K562 (cell line): ENCODE measurements at regions not wholly inside any gene's neighbourhood (a gene's known extent, or its start where the extent isn't known, plus 50 kb on each side); places are given as distances from the start of the nearest gene placed in this dataset.

ENCODE experiments used
- ATF4 ChIP-seq: fragments of 450-650 bp; formaldehyde crosslinking; IDR thresholded peaks from 2 replicates; pipeline ENCODE4 v1.4.0; 2022; ENCODE audit warnings: mild to moderate bottlenecking, moderate library complexity
- ETS1 ChIP-seq: conservative IDR thresholded peaks from 2 replicates; pipeline ENCODE4 v1.6.1; 2011; ENCODE audit warnings: low read depth, mild to moderate bottlenecking, low read length; ENCODE audit not compliant: control insufficient read depth
- FOXP1 ChIP-seq: sonication (generic); formaldehyde crosslinking; IDR thresholded peaks from 2 replicates; pipeline ENCODE4 v1.8.0; 2022; ENCODE audit warnings: mild to moderate bottlenecking, missing genetic modification reagents
- GATA2 ChIP-seq: sonication (generic); formaldehyde crosslinking; IDR thresholded peaks from 2 replicates; pipeline ENCODE4 v1.4.0; 2020; ENCODE audit warnings: mild to moderate bottlenecking, missing genetic modification reagents
- ID3 ChIP-seq, 2 experiments: fragments of 250-450 bp in 1 of 2; fragments of 450-650 bp in 1 of 2; sonication (Bioruptor Pico) in 1 of 2; IDR thresholded peaks; 2 replicates each; pipeline versions ENCODE4 v1.6.1 to v1.8.0; 2016 to 2021; ENCODE audit warnings: mild to moderate bottlenecking in 2 of 2, moderate library complexity in 2 of 2, missing compliant biosample characterization in 1 of 2, missing genetic modification characterization in 1 of 2
- MTF1 ChIP-seq: fragments of 250-450 bp; sonication (Bioruptor Pico); IDR thresholded peaks from 2 replicates; pipeline ENCODE4 v1.9.0; 2021; ENCODE audit warnings: moderate library complexity, mild to moderate bottlenecking, inconsistent platforms, borderline replicate concordance
- POLR2AphosphoS2 ChIP-seq: IDR thresholded peaks from 2 replicates; pipeline ENCODE4 v1.6.1; 2012; ENCODE audit warnings: low read length, improper control_type of control experiment
- ZNF121 ChIP-seq: sonication (generic); formaldehyde crosslinking; conservative IDR thresholded peaks from 2 replicates; pipeline ENCODE4 v1.8.0; 2022; ENCODE audit warnings: missing genetic modification reagents
- ZNF212 ChIP-seq: fragments of 450-650 bp; formaldehyde crosslinking; IDR thresholded peaks from 2 replicates; pipeline ENCODE4 v1.4.0; 2020; ENCODE audit warnings: mild to moderate bottlenecking
- TF ChIP-seq, protein P1 (sequence below), 3 experiments: IDR thresholded peaks in 2 of 3; conservative IDR thresholded peaks in 1 of 3; 2 replicates each; pipeline ENCODE4 v1.5.1; 2011 to 2012; ENCODE audit warnings: low read length in 3 of 3, mild to moderate bottlenecking in 3 of 3, control low read depth in 2 of 3, improper control_type of control experiment in 1 of 3, inconsistent platforms in 1 of 3, low read depth in 1 of 3, mixed read lengths in 1 of 3, moderate library complexity in 1 of 3; ENCODE audit not compliant: insufficient read depth in 2 of 3
- TF ChIP-seq, protein P2 (sequence below), 2 experiments: fragments of 450-650 bp; formaldehyde crosslinking in 1 of 2; IDR thresholded peaks; 2 replicates each; pipeline versions ENCODE4 v1.4.0 to v1.6.1; 2014 to 2020; ENCODE audit warnings: mild to moderate bottlenecking in 2 of 2, borderline replicate concordance in 1 of 2, low read depth in 1 of 2

- TF ChIP-seq ZNF121 (no peak), POLR2AphosphoS2 (no peak), ATF4 (CRISPR knock-in tag) (no peak), FOXP1 (CRISPR knock-in tag) (no peak), MTF1 (no peak), ZNF212 (CRISPR knock-in tag) (no peak), GATA2 (no peak), ID3 (CRISPR knock-in tag; IDR thresholded peaks at IDR 0.05) (no peak), ID3 (tag; IDR thresholded peaks at IDR 0.05) (no peak), ETS1 (no peak)
- TF ChIP-seq, protein P1, sequence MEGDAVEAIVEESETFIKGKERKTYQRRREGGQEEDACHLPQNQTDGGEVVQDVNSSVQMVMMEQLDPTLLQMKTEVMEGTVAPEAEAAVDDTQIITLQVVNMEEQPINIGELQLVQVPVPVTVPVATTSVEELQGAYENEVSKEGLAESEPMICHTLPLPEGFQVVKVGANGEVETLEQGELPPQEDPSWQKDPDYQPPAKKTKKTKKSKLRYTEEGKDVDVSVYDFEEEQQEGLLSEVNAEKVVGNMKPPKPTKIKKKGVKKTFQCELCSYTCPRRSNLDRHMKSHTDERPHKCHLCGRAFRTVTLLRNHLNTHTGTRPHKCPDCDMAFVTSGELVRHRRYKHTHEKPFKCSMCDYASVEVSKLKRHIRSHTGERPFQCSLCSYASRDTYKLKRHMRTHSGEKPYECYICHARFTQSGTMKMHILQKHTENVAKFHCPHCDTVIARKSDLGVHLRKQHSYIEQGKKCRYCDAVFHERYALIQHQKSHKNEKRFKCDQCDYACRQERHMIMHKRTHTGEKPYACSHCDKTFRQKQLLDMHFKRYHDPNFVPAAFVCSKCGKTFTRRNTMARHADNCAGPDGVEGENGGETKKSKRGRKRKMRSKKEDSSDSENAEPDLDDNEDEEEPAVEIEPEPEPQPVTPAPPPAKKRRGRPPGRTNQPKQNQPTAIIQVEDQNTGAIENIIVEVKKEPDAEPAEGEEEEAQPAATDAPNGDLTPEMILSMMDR (IDR thresholded peaks at IDR 0.05 in 2 of 3, conservative IDR thresholded peaks at IDR 0.05 in 1 of 3; ENCODE audit: insufficient read depth in 2 of 3, low read depth in 1 of 3, low read length in 3 of 3): no peak
- TF ChIP-seq, protein P2, sequence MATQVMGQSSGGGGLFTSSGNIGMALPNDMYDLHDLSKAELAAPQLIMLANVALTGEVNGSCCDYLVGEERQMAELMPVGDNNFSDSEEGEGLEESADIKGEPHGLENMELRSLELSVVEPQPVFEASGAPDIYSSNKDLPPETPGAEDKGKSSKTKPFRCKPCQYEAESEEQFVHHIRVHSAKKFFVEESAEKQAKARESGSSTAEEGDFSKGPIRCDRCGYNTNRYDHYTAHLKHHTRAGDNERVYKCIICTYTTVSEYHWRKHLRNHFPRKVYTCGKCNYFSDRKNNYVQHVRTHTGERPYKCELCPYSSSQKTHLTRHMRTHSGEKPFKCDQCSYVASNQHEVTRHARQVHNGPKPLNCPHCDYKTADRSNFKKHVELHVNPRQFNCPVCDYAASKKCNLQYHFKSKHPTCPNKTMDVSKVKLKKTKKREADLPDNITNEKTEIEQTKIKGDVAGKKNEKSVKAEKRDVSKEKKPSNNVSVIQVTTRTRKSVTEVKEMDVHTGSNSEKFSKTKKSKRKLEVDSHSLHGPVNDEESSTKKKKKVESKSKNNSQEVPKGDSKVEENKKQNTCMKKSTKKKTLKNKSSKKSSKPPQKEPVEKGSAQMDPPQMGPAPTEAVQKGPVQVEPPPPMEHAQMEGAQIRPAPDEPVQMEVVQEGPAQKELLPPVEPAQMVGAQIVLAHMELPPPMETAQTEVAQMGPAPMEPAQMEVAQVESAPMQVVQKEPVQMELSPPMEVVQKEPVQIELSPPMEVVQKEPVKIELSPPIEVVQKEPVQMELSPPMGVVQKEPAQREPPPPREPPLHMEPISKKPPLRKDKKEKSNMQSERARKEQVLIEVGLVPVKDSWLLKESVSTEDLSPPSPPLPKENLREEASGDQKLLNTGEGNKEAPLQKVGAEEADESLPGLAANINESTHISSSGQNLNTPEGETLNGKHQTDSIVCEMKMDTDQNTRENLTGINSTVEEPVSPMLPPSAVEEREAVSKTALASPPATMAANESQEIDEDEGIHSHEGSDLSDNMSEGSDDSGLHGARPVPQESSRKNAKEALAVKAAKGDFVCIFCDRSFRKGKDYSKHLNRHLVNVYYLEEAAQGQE (IDR thresholded peaks at IDR 0.05; ENCODE audit: borderline replicate concordance): no peak
- TF ChIP-seq, protein P2 (CRISPR knock-in tag; IDR thresholded peaks at IDR 0.05; ENCODE audit: low read depth): no peak
These were observed 602.3 kb upstream of the MMS22L start for GRCh38 chr6:97885325-97885724.
